Endothelial cell of umbilical vein (primary cell): ENCODE measurements at regions not wholly inside any gene's neighbourhood (a gene's known extent, or its start where the extent isn't known, plus 50 kb on each side); places are given as distances from the start of the nearest gene placed in this dataset.

Source experiments
- BruUV-seq: library from RNA; stranded (reverse); fragments of 400-500 nt; replicated peaks from 2 replicates; lab custom pipeline; 2021; lab: Mats Ljungman, UMichigan
- CTCF ChIA-PET: fragments of 300-600, 350-600 bp; sonication (Branson Sonifier 250); formaldehyde crosslinking; loops from one replicate; lab custom pipeline; 2021; ENCODE audit warnings: antibody characterized with exemption, inconsistent platforms; lab: Charles Lee
- POLR2A ChIA-PET: fragments of 300-600, 350-600 bp; sonication (Branson Sonifier 250); formaldehyde crosslinking; loops from one replicate; lab custom pipeline; 2021; ENCODE audit warnings: antibody characterized with exemption, inconsistent platforms; lab: Charles Lee
- DNase-seq: peaks from one replicate; pipeline ENCODE4 v3.0.0-alpha.2; 2011; ENCODE audit warnings: low read depth, low spot score
- FAIRE-seq: peaks from 2 replicates; lab custom pipeline; 2011; peaks lifted over from hg19 to GRCh38; lab: Jason Lieb, UNC
- H2AFZ ChIP-seq: 2 replicates; pipeline ENCODE4 v1.6.0; 2012; ENCODE audit warnings: low read depth, low read length, control low read depth, inconsistent platforms
- H3K27ac ChIP-seq: 2 replicates; pipeline ENCODE4 v1.5.1; 2011; ENCODE audit warnings: low read depth, mild to moderate bottlenecking, control low read depth, low read length, moderate library complexity; ENCODE audit not compliant: insufficient read depth
- H3K27me3 ChIP-seq, 2 experiments: 2 replicates each; pipeline versions ENCODE4 v1.6.0 to v1.6.1; 2011; ENCODE audit warnings: low read length in 2 of 2, mixed read lengths in 1 of 2; ENCODE audit not compliant: control insufficient read depth in 2 of 2, insufficient read depth in 2 of 2
- H3K36me3 ChIP-seq, 2 experiments: 2 replicates in 1 of 2; 3 replicates in 1 of 2; pipeline ENCODE4 v1.5.1; 2011; ENCODE audit warnings: low read length in 2 of 2, mild to moderate bottlenecking in 1 of 2, moderate library complexity in 1 of 2; ENCODE audit not compliant: control insufficient read depth in 2 of 2, insufficient read depth in 2 of 2; ENCODE audit errors: extremely low read depth in 1 of 2
- H3K4me1 ChIP-seq: 3 replicates; pipeline ENCODE4 v1.5.1; 2011; ENCODE audit warnings: mild to moderate bottlenecking, low read length; ENCODE audit not compliant: control insufficient read depth, insufficient read depth; ENCODE audit errors: extremely low read depth
- H3K4me2 ChIP-seq: 2 replicates; pipeline ENCODE4 v1.6.1; 2011; ENCODE audit warnings: low read length, control low read depth, mixed read lengths; ENCODE audit not compliant: insufficient read depth
- H3K4me3 ChIP-seq, 3 experiments: fragments of 200-600 bp in 1 of 3; sonication (generic), shearing (Covaris generic) in 1 of 3; replicated peaks in 1 of 3; 2 replicates each; pipeline ENCODE4 v1.5.1; 2011 to 2016; ENCODE audit warnings: control low read depth in 3 of 3, low read length in 3 of 3, mild to moderate bottlenecking in 2 of 3, inconsistent platforms in 1 of 3, low read depth in 1 of 3, moderate library complexity in 1 of 3; ENCODE audit not compliant: insufficient read depth in 1 of 3
- H3K79me2 ChIP-seq: 2 replicates; pipeline ENCODE4 v1.6.0; 2012; ENCODE audit warnings: low read length, inconsistent platforms; ENCODE audit not compliant: control insufficient read depth, insufficient read depth
- H3K9ac ChIP-seq: replicated peaks from 2 replicates; pipeline ENCODE3; 2011; ENCODE audit warnings: low read length, control low read depth; ENCODE audit not compliant: insufficient read depth; ENCODE audit errors: extremely low read depth
- H3K9me1 ChIP-seq: replicated peaks from 3 replicates; pipeline ENCODE4 v1.6.0; 2011; ENCODE audit warnings: mild to moderate bottlenecking, low read length; ENCODE audit not compliant: control insufficient read depth, insufficient read depth; ENCODE audit errors: extremely low read depth
- H3K9me3 ChIP-seq: replicated peaks from 2 replicates; pipeline ENCODE4 v1.5.1; 2012; ENCODE audit warnings: low read length, inconsistent platforms; ENCODE audit not compliant: control insufficient read depth, insufficient read depth
- H4K20me1 ChIP-seq: replicated peaks from 2 replicates; pipeline ENCODE3; 2011; ENCODE audit warnings: mild to moderate bottlenecking, low read length; ENCODE audit not compliant: control insufficient read depth, insufficient read depth; ENCODE audit errors: extremely low read depth
- EZH2 ChIP-seq: IDR thresholded peaks from 2 replicates; pipeline ENCODE4 v1.6.1; 2012; ENCODE audit warnings: borderline replicate concordance, low read depth, mild to moderate bottlenecking, moderate library complexity, low read length, inconsistent platforms; ENCODE audit not compliant: severe bottlenecking
- FOS ChIP-seq: IDR thresholded peaks from 2 replicates; pipeline ENCODE4 v1.6.1; 2011; ENCODE audit warnings: mild to moderate bottlenecking, low read length, moderate library complexity, borderline replicate concordance; ENCODE audit not compliant: insufficient read depth
- GATA2 ChIP-seq: IDR thresholded peaks from 2 replicates; pipeline ENCODE4 v1.7.0; 2011; ENCODE audit warnings: low read depth, mild to moderate bottlenecking, moderate library complexity, mixed read lengths, low read length; ENCODE audit not compliant: insufficient read length, insufficient read depth
- JUN ChIP-seq: IDR thresholded peaks from 2 replicates; pipeline ENCODE4 v1.6.1; 2011; ENCODE audit warnings: borderline replicate concordance, low read depth; ENCODE audit not compliant: insufficient read length, insufficient read depth
- MAX ChIP-seq: IDR thresholded peaks from 2 replicates; pipeline ENCODE4 v1.6.1; 2011; ENCODE audit not compliant: insufficient read depth, insufficient read length
- MYC ChIP-seq: IDR thresholded peaks from one replicate; pipeline ENCODE4 v1.6.1; 2011; ENCODE audit warnings: mild to moderate bottlenecking, low read depth, low read length
- POLR2A ChIP-seq: IDR thresholded peaks from 2 replicates; pipeline ENCODE4 v1.6.1; 2012; ENCODE audit warnings: low read depth, mild to moderate bottlenecking, control low read depth, low read length
- POLR2AphosphoS5 ChIP-seq: IDR thresholded peaks from 2 replicates; pipeline ENCODE4 v1.6.1; 2012; ENCODE audit warnings: low read depth, mild to moderate bottlenecking, control low read depth, low read length, moderate library complexity; ENCODE audit not compliant: insufficient read depth
- dilution Hi-C: fragments of 300-500 bp; cut with MboI; formaldehyde crosslinking; loops from one replicate; pipeline ENCODE4 v1.15.0; 2019; ENCODE audit warnings: low sequenced_read_pairs; ENCODE audit not compliant: extremely low pct_ligation_motif_present
- intact Hi-C: fragments of 100-400 bp; cut with micrococcal nuclease; formaldehyde crosslinking; loops from one replicate; pipeline ENCODE4 v1.10.0; 2022
- TF ChIP-seq, protein P1 (sequence below), 2 donors: IDR thresholded peaks; 1 replicate in 1 of 2; 2 replicates in 1 of 2; pipeline ENCODE4 v1.5.1; 2011; ENCODE audit warnings: low read length in 2 of 2, mild to moderate bottlenecking in 2 of 2, moderate library complexity in 2 of 2, control low read depth in 1 of 2, inconsistent platforms in 1 of 2, low read depth in 1 of 2; ENCODE audit not compliant: insufficient read depth in 1 of 2; ENCODE audit errors: extremely low read depth in 1 of 2

DNA sequence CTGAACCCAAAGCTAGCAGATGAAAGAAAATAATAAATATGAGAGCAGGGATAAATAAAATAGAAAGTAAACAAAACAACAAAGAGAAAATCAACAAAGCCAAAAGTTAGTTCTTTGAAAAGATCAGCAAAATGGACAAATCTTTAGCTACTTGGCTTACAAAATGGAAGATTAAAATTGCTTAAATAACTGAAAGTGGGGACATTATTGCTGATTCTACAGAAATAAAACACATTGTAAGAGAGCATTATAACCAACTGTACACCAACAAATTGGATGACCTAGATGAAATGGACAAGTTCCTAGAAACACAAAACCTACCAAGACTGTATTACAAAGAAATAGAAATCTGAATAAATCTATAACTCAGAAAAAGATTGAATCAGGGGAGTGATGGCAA is 238.3 kb upstream of the C1orf87 start:
- H3K79me2 ChIP-seq: no peaks in the 10 kb centered on the region
- no peaks in the 10 kb centered on the region for H3K4me1 ChIP-seq
- no peak for FAIRE-seq
- BruUV-seq: no TSS peak
- ChIA-PET POLR2A (no interaction called here), CTCF (interaction anchor here (1.3 kb wide), 1 partner anchor 113 kb away, joined by 3 read pairs; no protein-coding TSS in a partner anchor)
- TF ChIP-seq POLR2AphosphoS5 (no peak), JUN (no peak)
- no peak for DNase-seq
- H3K4me3 ChIP-seq: no peak overlapping the region
- no peaks in the 10 kb centered on the region for H3K9me3 ChIP-seq
- dilution Hi-C loops (no loop called here), intact Hi-C loops (no loop called here)
- H3K36me3 ChIP-seq: no peaks in the 10 kb centered on the region
- no peaks in the 10 kb centered on the region for H4K20me1 ChIP-seq
- H3K9ac ChIP-seq: no peak overlapping the region
- H2AFZ ChIP-seq: no peak overlapping the region
- no peak overlapping the region for H3K4me2 ChIP-seq
- no peaks in the 10 kb centered on the region for H3K27me3 ChIP-seq
- H3K27ac ChIP-seq: no peak overlapping the region
- H3K9me1 ChIP-seq: no peaks in the 10 kb centered on the region

DNA sequence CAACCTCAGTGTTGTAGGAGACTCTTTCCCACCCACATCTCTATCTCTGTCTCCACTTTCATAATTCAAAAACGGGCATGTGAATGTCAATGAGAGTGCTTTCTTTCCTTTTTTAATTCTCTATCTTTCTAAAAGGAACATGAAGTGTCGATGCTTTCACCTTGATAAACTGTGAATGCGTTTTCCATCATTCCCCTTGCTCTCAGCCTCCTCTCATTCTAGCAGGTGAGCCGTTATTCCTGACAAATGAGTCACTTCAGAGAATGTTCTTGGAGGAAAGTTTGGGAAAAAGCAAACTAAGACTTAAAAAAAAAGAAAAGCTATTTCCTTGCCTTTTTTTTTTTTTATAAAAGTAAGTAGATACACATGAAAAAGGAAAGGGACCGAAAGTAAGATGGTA is 226.0 kb upstream of the C1orf87 start:
- H3K27ac ChIP-seq: no peak overlapping the region
- ChIA-PET POLR2A (no interaction called here), CTCF (interaction anchor here (0.7 to 1.3 kb wide), 2 partner anchors 18 to 466 kb away, joined by 3 read pairs; no protein-coding TSS in a partner anchor)
- H4K20me1 ChIP-seq: no peaks in the 10 kb centered on the region
- H3K36me3 ChIP-seq: no peaks in the 10 kb centered on the region
- H3K9me1 ChIP-seq: no peaks in the 10 kb centered on the region
- TF ChIP-seq JUN (no peak), GATA2 (no peak), FOS (no peak), MAX (no peak), POLR2A (no peak), POLR2AphosphoS5 (no peak), EZH2 (no peak), MYC (no peak)
- TF ChIP-seq, protein P1, sequence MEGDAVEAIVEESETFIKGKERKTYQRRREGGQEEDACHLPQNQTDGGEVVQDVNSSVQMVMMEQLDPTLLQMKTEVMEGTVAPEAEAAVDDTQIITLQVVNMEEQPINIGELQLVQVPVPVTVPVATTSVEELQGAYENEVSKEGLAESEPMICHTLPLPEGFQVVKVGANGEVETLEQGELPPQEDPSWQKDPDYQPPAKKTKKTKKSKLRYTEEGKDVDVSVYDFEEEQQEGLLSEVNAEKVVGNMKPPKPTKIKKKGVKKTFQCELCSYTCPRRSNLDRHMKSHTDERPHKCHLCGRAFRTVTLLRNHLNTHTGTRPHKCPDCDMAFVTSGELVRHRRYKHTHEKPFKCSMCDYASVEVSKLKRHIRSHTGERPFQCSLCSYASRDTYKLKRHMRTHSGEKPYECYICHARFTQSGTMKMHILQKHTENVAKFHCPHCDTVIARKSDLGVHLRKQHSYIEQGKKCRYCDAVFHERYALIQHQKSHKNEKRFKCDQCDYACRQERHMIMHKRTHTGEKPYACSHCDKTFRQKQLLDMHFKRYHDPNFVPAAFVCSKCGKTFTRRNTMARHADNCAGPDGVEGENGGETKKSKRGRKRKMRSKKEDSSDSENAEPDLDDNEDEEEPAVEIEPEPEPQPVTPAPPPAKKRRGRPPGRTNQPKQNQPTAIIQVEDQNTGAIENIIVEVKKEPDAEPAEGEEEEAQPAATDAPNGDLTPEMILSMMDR (IDR thresholded peaks at IDR 0.05; ENCODE audit: extremely low read depth in 1 of 2, insufficient read depth in 1 of 2, low read depth in 1 of 2, low read length in 2 of 2): no peak
- no peaks in the 10 kb centered on the region for H3K27me3 ChIP-seq
- no peaks in the 10 kb centered on the region for H3K9me3 ChIP-seq
- dilution Hi-C loops: no loop called here
- BruUV-seq: no TSS peak
- intact Hi-C loops: no loop called here
- no peak for DNase-seq
- no peak overlapping the region for H3K4me2 ChIP-seq
- H3K79me2 ChIP-seq: no peaks in the 10 kb centered on the region
- H3K4me1 ChIP-seq: no peaks in the 10 kb centered on the region
- no peak overlapping the region for H3K4me3 ChIP-seq
- no peak overlapping the region for H2AFZ ChIP-seq
- no peak for FAIRE-seq
- H3K9ac ChIP-seq: no peak overlapping the region
